CD4-positive, alpha-beta T cell treated with Interleukin-17A for 1 hour (primary cell): ENCODE measurements at regions not wholly inside any gene's neighbourhood (a gene's known extent, or its start where the extent isn't known, plus 50 kb on each side); places are given as distances from the start of the nearest gene placed in this dataset.
"Not testable (repeated sequence)": the region's sequence is repeated elsewhere in the genome, so short reads cannot be mapped to it uniquely, and the experiment has no call there.

ENCODE experiments used
- DNase-seq: peaks from one replicate; pipeline ENCODE4 v3.0.0-alpha.2; 2020

DNA sequence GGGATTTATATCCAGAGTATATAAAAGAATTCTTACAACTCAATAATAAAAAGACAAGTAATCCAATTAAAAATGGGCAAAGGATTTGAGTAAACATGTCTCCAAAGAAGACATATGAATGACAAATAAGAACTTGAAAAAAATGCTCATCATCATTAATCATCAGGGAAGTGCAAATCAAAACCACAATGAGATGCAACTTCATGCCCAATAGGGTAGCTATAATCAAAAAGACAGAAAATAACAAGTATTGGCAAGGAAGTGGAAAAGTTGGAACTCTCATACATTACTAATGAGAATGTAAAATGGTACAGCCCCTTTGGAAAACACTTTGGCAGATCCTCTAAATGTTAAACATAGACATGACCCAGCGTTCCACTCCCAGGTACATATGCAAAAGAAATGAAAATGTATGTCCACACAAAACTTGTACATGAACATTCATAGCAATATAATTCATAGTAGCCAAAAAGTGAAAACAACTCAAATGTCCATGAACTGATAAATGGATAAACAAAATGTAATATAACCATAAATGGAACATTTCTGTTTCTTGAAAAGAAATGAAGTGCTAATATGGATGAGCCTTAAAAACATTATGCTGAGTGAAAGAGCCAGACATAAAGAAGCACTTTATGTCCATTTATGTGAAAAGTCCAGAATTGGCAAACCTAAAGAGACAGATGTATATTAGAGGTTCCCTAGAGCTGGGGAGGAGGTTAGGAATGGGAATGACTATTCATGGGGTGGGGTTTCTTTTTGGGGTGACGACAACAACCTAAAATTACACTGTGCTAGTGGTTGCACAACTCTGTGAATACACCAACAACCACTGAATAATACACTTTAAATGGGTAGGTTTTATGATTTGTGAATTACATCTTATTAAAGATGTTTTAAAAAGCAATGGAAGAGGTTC lies 259.7 kb downstream of the RHOU start:
- DNase-seq, result no peak

DNA sequence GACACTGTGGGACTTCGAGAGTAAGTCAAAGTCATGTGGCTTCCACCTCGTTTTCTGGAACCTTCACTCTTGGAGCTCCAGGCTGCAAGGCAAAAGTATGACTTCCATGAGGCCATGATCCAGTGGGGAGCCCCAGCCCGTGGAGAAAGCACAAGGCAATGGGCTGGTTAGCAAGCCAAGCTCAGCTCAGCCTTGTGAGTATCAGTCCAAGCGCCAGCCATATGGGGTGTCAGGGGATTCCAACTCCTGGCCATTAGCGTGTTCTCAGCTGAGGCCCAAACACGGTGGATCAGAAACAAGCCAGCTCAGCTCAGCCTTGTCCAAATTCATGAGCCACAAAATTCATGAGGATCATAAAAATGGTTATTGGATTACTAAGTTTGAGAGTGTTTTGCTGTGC lies 261.0 kb downstream of the RHOU start:
- no peak for DNase-seq

DNA sequence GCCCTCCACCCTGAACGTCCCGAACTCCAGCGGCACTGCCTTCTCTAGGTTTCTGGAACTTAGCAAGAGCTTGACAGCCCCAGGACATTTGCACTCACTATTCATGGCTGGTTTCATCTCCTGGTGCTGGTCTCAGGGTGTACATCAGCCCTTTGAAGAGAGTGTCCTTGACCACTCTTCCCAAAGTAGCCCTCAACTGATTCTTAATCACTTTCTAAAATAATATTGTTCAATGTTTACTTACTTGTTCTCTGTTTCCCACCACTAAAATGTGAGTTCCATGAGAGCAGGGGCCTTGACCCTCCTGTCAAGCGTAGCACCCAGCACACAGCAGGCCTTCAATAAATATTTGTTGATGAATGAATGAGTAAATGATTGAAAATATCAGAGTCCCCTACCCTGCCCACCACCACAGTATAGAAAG lies 262.5 kb downstream of the RHOU start:
- DNase-seq, result no peak

DNA sequence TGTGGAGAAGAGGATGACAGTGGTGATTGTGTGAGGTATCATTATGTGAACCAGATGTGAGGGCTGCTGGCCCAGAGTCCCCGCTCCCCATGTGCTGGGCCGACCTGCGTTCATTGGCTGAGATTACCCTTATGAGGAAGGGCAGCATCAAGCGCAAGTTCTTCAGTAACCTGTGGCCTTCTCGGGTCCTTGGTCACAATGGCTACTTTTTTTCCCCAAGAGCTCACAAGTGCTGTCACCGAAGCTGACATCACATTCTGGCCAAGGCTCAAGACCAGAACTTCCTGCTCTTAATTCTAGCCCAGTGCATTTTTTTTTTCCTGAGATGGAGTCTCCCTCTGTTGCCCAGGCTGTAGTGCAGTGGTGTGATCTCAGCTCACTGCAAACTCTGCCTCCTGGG lies 262.9 kb downstream of the RHOU start:
- DNase-seq, result no peak

DNA sequence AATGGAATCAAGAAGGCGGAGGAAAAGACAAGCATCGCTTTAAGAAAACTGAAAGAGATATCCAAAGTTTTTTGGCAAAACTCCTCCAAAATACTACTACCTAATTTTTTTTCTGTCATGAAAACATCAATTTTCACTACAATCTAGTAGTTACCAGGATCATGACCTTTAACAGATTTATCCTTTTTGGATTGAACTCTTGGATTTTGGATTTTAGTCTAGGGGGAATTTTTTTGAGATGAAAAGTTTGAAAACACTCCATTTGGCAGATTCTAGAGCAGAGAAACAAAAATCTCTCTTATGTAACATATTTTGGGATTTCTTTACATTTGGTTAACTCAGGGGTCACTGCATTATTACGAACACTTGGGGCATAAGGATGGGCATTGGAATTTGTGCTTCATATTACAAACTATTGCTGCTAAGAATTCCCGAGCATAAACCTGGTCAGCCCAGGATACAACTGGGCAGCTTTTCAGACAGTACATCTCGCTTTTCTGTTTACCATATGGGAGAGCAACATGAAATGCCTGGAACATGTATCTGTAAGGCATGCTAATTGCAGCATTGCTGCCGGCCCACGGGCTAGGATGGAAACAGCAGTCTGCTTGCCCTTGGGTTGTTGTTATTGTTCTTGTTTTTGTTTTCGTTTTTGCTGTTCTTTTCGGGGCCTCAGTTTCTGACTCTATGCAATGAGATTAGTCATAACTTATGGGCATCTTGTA lies 264.3 kb downstream of the RHOU start:
- no peak for DNase-seq

DNA sequence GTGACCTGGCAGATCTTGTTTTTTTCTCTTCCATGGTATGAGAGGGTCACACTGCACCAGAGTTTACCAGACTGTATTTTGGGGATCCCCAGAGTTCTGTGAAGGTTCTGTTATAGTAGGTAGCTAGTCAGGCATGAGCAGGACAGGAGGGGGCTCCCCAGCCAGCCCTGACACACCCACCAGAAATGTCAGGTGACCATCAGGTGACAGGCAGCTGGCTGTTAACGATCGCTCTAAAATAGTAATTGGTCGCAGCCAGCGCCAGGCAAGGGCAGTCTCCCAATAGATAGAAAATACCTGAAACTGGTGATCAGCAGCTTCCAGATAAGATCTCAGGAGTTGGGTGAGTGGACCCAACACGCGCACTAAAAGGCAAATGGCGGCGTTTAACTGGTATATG lies 264.9 kb downstream of the RHOU start:
- no peak for DNase-seq

DNA sequence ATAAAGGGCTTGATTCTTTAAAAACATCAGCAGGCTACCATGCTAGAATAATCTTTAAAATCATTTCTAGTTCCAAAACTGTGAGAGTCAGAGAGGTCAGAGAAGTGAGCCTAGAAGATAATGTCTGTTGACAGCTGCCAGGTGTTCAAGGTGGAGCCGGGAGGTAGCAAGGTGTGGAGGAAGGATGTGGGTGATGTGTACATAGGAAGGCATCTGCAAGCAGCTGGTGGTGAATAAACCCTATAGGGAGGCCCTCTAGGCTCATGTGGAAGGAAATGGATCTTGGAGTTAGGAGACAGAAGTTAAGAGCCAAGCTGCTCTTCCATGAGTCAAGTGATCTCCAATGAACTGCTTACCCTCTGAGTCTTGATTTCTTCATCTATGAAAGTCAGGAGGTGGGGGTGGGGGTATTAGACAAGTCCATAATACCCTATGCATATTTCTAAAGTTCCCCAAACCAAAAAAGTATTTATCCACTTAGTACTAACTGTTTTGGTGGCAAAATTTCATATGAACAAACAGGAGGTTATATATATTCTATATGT lies 266.3 kb downstream of the RHOU start:
- no peak for DNase-seq

DNA sequence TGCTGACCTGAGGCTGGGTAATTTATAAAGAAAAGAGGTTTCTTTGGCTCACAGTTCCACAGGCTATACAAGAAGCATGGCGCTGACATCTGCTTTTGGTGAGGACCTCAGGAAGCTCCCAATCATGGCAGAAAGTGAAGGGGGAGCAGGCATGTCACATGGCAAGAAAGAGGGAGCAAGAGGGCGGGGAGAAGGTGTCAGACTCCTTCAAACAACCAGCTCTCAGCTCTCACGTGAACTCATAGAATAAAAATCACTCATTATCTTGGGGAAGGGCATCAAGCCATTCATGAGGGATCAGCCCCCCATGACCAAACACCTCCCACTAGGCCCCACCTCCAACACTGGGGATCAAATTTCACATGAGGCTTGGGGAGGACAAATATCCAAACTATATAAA lies 266.8 kb downstream of the RHOU start:
- no peak for DNase-seq

DNA sequence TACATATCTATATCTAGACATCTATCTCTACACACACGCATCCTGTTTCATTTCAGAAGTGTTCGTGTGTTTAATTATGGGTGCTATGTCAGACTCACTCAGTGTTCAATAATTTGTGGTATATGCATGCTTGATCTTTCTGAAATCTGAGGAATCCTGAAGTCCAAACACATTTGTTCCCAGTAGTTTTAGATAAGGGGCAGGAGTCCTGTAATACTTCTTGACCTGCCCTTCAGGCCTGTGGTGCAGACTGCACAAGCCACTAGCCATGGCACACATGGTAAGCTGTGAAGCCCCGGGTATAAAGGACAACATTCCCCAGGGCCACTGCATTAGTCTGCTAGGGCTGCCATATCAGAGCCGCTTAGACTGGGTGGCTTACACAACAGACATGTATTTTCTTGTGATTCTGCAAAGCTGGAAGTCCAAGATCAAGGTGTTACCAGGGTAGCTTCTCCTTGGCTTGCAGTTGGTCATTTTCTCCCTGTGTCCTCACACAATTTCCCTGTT lies 267.2 kb downstream of the RHOU start:
- no peak for DNase-seq

DNA sequence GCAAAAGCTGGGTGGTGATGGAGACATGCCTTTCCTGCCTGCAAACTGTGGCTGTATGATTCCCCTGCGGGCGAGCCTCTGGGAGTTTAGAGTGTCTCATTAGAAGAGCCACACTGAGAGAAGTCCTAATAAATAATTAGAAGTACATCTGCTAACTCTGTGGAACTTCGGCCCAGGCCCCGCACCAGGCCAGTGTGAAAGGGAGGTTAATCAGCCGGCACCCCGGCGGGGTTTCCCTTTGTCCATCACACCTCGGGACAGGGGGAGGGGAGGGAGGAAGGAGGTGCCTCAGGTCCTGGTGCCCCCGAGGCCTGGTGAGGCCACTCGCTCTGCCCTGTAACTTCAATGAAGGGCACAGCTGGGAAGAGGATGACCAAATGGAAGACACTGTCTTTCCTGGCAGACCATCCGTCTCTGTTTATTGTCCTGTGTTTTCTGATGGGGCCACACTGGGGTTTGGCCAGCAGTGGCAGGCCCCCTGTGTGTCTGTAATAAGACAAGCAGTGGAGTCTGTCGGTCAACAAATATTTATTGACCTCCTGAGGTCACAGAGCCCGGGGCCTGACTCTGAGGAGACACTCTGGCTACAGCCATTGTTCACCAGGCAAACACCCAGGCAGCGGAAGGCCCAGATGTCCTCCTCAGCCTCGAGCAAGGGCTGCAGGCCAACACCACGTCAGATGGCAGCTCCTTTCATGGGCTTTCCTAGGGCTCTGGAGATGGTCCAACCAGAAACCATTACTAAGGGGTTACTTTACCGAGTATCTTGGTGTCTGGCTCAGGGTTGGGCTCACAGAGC lies 267.5 kb upstream of the RAB4A start:
- DNase-seq, result no peak

DNA sequence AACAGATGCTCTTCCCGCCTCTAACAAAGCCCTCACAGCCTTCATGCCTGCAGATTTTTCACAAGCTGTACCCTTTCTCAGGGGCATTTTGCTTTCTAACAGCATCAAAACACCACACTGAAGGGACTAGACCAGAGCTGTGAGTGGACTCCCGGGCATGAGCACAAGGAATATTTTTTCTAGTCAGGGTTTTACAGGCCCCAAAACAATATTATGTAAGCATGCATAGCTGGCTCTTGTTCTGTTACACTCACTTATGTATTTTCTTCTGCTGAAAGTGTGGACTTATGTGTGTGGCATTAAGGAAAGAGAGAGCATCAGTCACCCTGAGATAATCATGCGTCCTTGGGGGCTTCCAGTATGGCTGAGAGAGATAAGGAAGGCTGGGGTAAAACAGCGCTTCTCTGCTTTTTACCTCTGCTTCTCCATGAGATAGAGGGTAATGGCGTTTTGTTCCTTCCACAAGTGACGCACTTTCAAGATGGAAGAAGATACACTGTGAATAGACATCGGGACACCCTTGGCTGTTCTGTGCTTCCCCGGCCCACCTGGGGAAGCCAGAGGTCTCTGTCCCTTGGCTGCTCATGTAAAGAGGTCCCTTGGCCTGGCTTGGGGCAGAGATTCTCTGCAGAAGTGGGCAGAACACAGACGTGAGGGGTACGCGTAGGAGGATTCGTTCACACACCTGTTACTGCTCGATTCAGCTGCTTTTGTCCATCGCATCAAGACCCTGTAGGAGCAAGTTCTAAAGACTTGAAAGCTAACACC lies 266.7 kb upstream of the RAB4A start:
- DNase-seq, result no peak

DNA sequence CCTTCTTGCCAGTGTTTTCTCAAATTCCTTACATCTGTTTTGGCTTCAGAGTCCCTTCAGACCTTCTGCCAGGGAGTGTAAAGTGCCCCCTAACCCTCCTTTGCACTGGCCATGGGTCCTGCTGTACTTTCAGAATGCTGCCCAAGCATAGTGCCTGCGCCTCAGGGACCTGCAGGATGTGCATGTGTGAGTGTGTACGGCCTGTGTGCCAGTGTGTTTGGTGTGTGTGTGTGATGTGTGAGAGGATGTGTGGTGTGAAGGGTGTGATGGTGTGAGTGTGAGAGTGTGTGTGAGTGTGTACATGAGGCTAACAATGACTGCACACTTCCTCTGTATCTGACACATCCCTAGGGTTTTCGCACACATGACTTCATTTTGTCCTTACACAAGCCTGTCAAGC lies 265.8 kb upstream of the RAB4A start:
- no peak for DNase-seq

DNA sequence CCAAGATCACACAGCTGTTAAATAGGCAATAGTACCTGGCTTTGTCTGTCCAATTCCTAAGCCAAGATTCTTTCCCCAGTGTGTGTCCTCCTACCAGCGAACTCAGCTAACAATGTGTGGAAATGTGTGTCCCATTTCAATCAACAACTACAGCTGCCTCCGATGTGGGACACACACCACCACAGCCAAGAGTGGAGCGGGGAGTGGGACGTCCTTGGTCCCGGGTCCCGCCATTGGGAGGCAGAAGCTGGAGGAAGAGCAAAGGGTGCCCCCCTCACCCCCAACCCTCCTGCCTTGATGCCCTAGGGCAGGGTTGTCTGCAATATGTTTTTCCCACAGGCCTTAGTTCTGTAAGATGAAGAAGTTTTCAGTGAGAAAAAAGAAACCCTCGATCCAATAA lies 265.4 kb upstream of the RAB4A start:
- DNase-seq, result no peak

DNA sequence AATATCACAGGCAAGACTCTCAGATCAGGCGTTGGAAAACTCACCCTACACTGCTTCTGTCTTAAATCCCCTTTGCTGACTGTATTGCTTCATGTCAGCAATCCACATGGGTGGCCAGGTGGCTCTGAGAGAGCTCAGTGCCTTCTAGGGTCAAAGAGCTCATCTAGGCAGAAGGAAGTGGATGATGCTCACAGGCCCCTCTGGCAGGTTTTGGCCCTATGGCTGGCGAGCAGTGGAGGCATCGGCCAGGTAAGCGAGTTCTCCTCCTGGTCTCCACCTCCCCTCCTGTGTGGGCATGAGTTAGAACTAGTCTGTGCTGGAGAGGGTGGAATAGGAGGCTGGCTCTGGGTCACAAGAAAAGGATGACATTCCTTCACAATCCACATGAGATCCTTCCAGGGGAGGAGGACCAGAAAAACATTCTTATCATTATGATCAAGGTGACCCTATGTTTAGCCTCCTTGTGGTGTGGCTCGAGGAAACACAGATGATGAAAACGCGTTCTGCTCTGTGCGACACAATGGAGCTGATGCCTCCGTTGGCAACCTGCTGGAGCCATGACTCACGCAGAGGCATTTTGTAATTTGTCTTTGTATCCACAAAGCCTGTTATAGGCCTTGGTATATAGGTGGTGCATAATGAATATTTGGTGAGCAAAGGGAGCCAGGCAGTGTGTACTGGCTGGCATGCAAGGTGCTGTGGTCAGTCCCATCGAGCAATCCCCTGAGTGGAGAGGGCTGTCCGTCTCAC lies 264.6 kb upstream of the RAB4A start:
- no peak for DNase-seq

DNA sequence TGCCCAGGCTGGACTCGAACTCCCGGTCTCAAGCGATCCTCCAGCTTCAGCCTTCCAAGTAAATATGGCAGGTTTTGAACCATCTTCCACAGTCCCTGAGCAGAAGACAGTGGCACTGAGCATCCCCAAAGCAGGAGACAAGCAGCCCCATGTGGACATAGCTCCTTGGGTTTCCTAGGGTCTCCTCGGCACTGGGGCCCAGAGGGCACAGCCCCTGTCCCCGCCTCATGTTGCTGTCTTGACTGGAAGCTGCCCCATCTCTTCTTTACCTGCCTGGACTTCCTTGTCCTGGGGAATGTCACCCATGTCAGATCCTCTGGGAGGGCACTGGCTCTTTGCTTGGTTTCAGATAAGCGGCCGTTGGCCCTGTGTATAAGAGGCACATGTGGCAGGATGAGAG lies 263.7 kb upstream of the RAB4A start:
- DNase-seq, result no peak

DNA sequence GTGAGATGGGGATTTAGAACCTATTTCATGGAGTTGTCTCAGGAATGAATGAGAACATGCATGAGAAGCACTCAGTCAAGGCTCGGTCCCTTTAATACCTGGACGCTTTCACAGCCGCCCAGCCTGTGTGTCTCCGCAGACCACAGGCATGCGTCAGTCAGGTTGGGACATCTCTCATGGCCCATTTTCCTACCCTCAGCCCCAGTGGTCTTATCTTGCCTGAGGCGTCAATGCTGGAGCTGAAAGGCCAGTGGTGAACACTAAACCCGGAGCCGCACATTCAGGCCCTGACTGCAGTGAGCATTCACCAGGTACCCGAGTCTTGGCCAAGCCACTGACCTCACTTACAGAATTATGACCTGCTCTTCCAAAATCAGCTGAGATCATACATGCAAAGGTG lies 263.2 kb upstream of the RAB4A start:
- DNase-seq, result no peak

DNA sequence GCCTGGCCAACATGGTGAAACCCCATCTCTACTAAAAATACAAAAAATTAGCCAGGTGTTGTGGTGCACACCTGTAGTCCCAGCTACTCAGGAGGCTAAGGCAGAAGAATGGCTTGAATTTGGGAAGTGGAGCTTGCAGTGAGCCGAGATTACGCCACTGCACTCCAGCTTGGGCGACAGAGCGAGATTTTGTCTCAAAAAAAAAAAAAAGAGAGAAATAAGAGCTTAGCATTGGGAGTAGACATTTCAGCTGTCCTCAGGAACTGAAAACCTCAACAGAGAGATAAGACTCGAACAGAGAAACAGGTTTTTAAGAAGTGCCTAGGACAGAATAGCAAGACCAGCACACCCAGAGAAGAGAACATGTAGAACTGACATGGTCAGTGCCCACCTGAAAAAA lies 262.6 kb upstream of the RAB4A start:
- DNase-seq, result not testable (repeated sequence)

DNA sequence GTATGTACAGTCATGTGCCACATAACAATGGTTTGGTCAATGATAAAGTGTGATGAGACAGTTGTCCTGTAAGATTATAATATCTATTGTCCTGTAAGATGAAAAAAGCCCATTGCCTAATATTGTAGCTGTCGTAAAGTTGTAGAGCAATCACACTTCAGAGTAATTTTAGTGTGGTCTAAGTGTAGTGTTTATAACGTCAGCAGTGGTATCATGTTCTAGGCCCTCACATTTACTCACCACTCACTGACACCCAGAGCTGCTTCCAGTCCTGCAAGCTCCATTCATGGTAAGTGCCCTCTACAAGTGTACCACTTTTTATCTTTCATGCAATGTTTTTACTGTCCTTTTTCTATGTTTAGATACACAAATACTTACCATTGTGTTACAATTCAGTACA lies 259.9 kb upstream of the RAB4A start:
- no peak for DNase-seq

DNA sequence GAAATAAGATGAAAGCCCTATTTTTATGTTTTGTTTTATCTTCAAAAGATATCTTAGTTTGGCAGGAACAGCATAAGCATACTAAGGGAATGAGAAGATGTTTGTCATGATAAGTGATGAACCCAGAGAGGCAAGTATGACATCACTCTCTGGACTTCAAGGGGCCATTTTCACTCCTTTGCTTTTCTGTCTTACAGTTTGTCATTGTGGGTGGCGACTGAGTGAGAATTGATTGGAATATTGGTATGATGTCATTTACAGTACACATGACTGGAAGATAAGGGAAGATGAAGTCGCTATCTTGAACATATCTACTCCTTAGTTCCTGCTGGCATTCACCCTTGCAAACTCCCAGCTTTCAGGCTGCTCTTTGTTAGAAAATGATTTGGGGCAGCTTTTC lies 258.1 kb upstream of the RAB4A start:
- no peak for DNase-seq

DNA sequence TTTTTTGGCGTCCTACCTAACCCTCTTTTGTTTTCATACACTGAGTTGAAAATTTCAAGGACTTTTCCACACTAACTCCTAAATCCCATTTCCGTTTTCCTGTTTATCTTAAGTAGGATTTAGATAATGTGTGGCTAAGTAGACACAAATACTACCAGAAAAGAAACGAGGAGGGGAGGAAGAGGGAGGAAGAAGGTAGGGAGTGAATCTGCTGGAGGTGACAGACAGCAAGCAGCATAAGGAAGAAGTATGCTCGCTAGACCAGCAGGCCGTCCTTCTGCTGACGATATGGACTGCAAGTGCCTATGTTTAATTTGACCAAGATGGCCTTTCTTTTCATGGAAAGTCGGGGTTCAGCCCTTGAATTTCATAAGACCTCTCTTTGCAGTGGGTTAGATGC lies 256.9 kb upstream of the RAB4A start:
- no peak for DNase-seq

DNA sequence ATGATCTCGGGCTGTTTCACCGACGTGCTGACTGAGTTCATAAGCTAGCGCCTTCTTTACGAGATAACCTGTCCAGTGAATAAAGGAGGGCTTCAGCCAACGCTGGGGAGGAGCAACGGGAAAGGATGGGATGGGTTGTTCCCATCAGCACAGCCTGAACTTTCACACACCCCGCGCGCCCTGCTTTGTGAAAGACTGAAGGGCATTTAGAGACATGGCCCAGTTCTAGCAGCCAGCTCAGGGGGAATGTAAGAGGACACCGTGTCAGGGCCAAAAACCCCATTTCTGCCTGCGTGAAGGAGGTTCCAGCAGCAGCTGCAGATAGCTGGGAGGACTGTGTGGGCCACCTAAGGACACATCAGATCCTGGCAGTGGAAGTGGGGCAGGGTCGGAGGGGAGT lies 255.1 kb upstream of the RAB4A start:
- no peak for DNase-seq

DNA sequence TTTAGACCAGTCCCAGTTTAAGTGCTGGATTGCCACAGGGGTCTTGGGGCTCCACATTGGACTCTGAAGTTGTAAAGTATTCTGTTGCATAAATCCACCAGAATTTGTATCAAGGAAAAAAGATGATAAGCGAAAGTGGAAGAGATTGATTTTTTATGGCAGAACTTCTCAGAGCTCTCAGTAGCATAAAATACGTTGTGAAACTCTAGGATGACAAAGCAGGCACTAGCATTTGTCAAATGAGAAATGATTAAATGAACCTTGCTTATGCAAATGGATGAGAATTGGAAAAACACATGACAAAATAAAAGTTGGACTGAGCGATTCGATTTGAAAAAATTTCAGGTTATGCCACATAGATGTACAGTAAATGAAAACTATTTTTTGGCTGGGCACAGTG lies 253.8 kb upstream of the RAB4A start:
- no peak for DNase-seq
